ENCODE measurements at regions not wholly inside any gene's neighbourhood (a gene's known extent, or its start where the extent isn't known, plus 50 kb on each side); places are given as distances from the start of the nearest gene placed in this dataset.

DNA sequence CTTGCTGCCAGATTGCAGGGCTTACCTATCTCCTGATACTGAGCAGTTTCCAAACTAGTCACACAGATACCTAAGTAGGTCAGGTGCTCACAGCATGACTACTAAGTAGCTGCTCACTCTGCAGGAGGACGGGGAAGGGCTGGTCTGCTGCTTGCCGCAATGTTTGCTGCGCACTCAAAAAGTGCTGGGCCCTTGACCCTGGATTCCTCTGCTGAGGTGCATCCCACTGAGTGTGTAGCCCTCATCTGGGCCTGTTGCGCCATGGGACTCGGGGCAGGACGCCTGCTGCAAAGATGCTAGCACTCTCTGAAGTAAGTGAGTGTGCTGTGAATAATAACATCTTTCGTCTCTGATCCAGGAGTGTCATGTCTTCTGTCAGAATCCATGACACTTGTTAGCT lies 59.2 kb upstream of the MEDAG start:
- no peaks in the 10 kb centered on the region for H3K27me3 ChIP-seq (ENCODE audit: low read depth, low read length)
- H3K4me1 ChIP-seq (ENCODE audit: control insufficient read depth in 1 of 2, insufficient read depth in 2 of 2, low read length in 2 of 2) = no peaks in the 10 kb centered on the region
- no peaks in the 10 kb centered on the region for H3K9me3 ChIP-seq (ENCODE audit: control insufficient read depth in 1 of 2, low read length in 2 of 2)
- no peak overlapping the region for H3K27ac ChIP-seq (ENCODE audit: low read length)
- no peak overlapping the region for H3K4me3 ChIP-seq (ENCODE audit: low read depth in 1 of 2, low read length in 2 of 2)
- H3K36me3 ChIP-seq (ENCODE audit: control insufficient read depth in 1 of 2, insufficient read depth in 2 of 2, low read length in 2 of 2) = peaks cover 0 to 4% of the 10 kb centered on the region in 2 donors

DNA sequence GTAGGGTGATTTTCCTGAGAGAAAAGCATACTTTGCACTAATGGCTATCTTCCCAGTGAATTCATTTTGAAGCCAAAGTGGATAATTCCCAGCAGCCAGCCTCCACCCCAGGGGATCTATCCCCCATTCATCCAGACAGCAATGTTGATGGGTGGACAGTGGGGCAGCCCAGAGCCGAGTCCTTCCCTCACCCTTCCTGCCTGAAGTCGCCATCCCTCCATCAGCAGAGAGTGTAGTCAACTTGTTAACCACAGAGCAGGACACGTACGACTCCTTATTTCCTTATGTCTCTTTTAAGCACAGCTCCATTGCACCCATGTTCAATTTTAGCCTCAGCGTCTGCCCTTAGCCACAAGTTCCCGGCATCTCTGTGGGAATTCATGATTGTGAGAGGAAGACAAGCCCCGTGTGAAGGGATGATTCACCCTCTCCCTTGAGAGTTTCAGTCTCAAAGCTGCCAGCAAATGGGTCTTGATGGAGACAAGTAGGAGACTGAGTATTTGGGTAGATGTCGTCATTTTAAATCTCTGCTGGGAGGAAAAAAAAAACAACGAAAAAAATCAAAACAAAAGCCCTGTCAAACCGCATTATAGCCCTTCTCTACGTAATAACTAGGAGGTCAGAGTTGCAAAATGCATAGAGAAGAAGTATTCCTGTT lies 58.3 kb upstream of the MEDAG start:
- H3K27me3 ChIP-seq (ENCODE audit: low read depth, low read length) = no peaks in the 10 kb centered on the region
- H3K4me1 ChIP-seq (ENCODE audit: control insufficient read depth in 1 of 2, insufficient read depth in 2 of 2, low read length in 2 of 2) = no peaks in the 10 kb centered on the region
- H3K9me3 ChIP-seq (ENCODE audit: control insufficient read depth in 1 of 2, low read length in 2 of 2) = no peaks in the 10 kb centered on the region
- no peak overlapping the region for H3K4me3 ChIP-seq (ENCODE audit: low read depth in 1 of 2, low read length in 2 of 2)
- H3K36me3 ChIP-seq (ENCODE audit: control insufficient read depth in 1 of 2, insufficient read depth in 2 of 2, low read length in 2 of 2) = peaks cover 0 to 4% of the 10 kb centered on the region in 2 donors
- peak overlapping the region; percentile 42 for H3K27ac ChIP-seq (ENCODE audit: low read length)

DNA sequence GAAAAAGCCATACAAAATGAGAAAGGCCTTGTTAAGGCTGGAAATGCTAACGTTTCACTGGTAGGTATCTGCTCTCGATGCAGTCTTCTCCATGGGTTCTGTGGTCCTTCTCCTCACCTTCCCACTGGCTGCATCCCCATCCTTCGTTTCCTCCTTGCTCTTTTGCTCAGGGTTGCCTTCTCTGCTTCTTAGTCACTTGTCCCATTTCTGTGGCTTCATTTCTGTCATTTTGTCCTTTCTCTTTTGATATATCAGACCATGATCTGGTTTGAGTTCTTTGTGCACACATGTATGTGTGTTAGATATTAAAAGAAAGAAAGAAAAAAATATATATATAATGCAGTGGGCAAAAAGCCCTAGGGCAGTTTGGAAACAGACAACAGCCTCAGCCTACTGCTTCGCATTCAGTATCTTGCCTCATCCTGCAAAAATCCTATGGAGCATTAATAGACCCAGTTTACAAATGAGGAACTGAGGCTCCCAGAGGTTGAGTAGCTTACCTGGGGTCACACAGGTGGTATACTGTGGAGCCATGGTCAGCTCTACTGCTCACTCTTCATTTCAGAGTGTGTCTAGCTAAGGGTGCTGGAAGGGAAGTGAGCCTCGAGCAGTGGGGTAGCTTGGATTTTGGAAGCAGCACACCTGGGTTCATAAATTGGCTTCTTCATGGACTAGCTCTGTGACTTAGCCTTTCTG lies 57.6 kb upstream of the MEDAG start:
- no peaks in the 10 kb centered on the region for H3K4me1 ChIP-seq (ENCODE audit: control insufficient read depth in 1 of 2, insufficient read depth in 2 of 2, low read length in 2 of 2)
- H3K4me3 ChIP-seq (ENCODE audit: low read depth in 1 of 2, low read length in 2 of 2) = no peak overlapping the region
- peaks cover 0 to 4% of the 10 kb centered on the region in 2 donors for H3K36me3 ChIP-seq (ENCODE audit: control insufficient read depth in 1 of 2, insufficient read depth in 2 of 2, low read length in 2 of 2)
- no peak overlapping the region for H3K27ac ChIP-seq (ENCODE audit: low read length)
- no peaks in the 10 kb centered on the region for H3K9me3 ChIP-seq (ENCODE audit: control insufficient read depth in 1 of 2, low read length in 2 of 2)
- no peaks in the 10 kb centered on the region for H3K27me3 ChIP-seq (ENCODE audit: low read depth, low read length)

DNA sequence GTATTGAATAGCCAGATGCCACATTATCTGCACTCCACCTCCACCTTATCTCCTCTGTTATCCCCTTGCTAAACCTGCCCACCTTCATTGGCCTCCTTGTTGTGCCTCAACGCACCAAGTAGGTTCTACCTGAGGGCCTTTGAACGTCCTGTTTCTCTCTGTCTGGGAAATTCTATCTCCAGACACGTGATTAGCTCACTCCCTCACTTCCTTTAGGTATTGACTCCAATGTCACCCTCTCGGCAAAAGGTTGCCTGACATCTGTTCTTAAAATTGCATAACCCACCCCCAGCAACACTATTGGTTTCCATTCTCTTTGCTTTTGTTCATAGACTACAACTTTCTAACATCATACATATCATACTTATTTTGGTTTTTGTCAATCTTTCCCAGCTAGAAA lies 56.5 kb upstream of the MEDAG start:
- H3K4me3 ChIP-seq (ENCODE audit: low read depth in 1 of 2, low read length in 2 of 2) = no peak overlapping the region
- no peaks in the 10 kb centered on the region for H3K4me1 ChIP-seq (ENCODE audit: control insufficient read depth in 1 of 2, insufficient read depth in 2 of 2, low read length in 2 of 2)
- H3K9me3 ChIP-seq (ENCODE audit: control insufficient read depth in 1 of 2, low read length in 2 of 2) = no peaks in the 10 kb centered on the region
- H3K36me3 ChIP-seq (ENCODE audit: control insufficient read depth in 1 of 2, insufficient read depth in 2 of 2, low read length in 2 of 2) = peaks cover 0 to 4% of the 10 kb centered on the region in 2 donors
- H3K27me3 ChIP-seq (ENCODE audit: low read depth, low read length) = no peaks in the 10 kb centered on the region
- H3K27ac ChIP-seq (ENCODE audit: low read length) = no peak overlapping the region

DNA sequence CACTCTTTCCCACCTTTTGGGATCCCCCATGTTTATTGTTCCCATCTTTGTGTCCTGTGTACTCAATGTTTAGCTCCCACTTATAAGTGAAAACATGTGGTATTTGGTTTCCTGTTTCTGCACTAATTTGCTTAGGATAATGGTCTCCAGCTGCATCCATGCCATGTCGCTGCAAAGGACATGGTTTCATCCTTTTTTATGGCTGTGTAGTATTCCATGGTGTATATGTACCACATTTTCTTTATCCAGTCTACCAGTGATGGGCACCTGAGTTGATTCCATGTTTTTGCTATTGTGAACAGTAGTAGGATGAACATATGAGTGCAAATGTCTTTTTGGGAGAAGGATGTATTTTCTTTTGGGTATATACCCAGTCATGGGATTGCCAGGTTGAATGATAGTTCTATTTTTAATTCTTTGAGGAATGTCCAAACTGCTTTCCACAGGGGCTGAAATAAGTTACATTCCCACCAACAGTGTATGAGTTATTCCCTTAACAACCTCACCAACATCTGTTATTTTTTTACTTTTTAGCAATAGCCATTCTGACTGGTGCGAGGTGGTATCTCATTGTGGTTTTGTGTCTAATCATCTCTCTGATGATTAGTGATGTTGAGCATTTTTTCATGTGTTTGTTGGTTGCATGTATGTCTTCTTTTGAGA lies 55.7 kb upstream of the MEDAG start:
- H3K27me3 ChIP-seq (ENCODE audit: low read depth, low read length) = no peaks in the 10 kb centered on the region
- H3K27ac ChIP-seq (ENCODE audit: low read length) = no peak overlapping the region

GRCh38 chr13:30850867-30851211 lies 55.2 kb upstream of the MEDAG start:
- no peaks in the 10 kb centered on the region for H3K27me3 ChIP-seq (ENCODE audit: low read depth, low read length)
- no peak overlapping the region for H3K4me3 ChIP-seq (ENCODE audit: low read depth in 1 of 2, low read length in 2 of 2)
- no peaks in the 10 kb centered on the region for H3K4me1 ChIP-seq (ENCODE audit: control insufficient read depth in 1 of 2, insufficient read depth in 2 of 2, low read length in 2 of 2)
- no peak overlapping the region for H3K27ac ChIP-seq (ENCODE audit: low read length)
- peaks cover 0 to 4% of the 10 kb centered on the region in 2 donors for H3K36me3 ChIP-seq (ENCODE audit: control insufficient read depth in 1 of 2, insufficient read depth in 2 of 2, low read length in 2 of 2)
- H3K9me3 ChIP-seq (ENCODE audit: control insufficient read depth in 1 of 2, low read length in 2 of 2) = no peaks in the 10 kb centered on the region

More for the DNA sequence above, 55.7 kb upstream of the MEDAG start:
- H3K4me3 ChIP-seq (ENCODE audit: low read depth in 1 of 2, low read length in 2 of 2) = no peak overlapping the region
- peaks cover 0 to 4% of the 10 kb centered on the region in 2 donors for H3K36me3 ChIP-seq (ENCODE audit: control insufficient read depth in 1 of 2, insufficient read depth in 2 of 2, low read length in 2 of 2)
- no peaks in the 10 kb centered on the region for H3K9me3 ChIP-seq (ENCODE audit: control insufficient read depth in 1 of 2, low read length in 2 of 2)
- no peaks in the 10 kb centered on the region for H3K4me1 ChIP-seq (ENCODE audit: control insufficient read depth in 1 of 2, insufficient read depth in 2 of 2, low read length in 2 of 2)

DNA sequence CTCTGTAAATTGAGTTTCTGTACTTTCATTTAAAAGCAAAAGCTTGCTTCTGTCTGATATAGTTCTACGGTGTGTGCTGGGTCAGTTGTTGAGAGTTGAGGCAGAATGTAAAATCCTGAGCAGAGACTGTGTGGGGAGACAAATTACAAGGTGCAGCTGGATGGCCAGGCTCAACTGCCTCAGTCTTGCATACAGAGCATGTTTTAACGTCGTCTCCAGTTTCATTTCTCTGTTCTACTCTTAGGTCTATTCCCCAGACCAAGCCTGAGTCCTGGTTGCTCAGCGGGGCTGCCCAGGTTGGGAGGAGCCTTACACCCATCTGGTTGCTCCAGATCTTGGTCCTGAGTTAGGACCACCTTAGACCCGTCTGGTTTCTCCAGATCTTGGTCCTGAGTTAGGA lies 54.4 kb upstream of the MEDAG start:
- no peaks in the 10 kb centered on the region for H3K9me3 ChIP-seq (ENCODE audit: control insufficient read depth in 1 of 2, low read length in 2 of 2)
- H3K27me3 ChIP-seq (ENCODE audit: low read depth, low read length) = no peaks in the 10 kb centered on the region
- no peak overlapping the region for H3K4me3 ChIP-seq (ENCODE audit: low read depth in 1 of 2, low read length in 2 of 2)
- peaks cover 0 to 4% of the 10 kb centered on the region in 2 donors for H3K36me3 ChIP-seq (ENCODE audit: control insufficient read depth in 1 of 2, insufficient read depth in 2 of 2, low read length in 2 of 2)
- H3K4me1 ChIP-seq (ENCODE audit: control insufficient read depth in 1 of 2, insufficient read depth in 2 of 2, low read length in 2 of 2) = no peaks in the 10 kb centered on the region
- H3K27ac ChIP-seq (ENCODE audit: low read length) = no peak overlapping the region

DNA sequence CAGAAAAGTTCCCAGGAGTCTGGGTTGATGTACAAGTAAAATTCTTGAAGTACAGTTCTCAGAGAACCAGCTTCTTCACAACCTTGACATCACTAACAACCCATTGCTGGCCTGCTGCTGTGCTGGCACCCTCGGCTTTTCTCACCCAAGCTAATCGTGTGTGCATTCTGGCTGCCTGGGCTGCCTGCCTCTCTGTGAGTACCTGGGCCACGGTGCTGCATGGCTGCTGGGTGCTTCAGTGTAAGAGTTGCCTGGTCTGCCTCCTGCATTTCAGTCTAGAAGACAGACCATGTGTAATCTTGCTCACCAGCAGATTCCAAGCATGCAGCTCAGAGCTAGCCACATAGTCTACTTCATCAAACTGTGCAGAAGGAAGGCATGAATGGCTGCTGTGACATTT lies 50.5 kb upstream of the MEDAG start:
- H3K27ac ChIP-seq (ENCODE audit: low read length) = no peak overlapping the region

GRCh38 chr13:30856005-30856790 lies 49.9 kb upstream of the MEDAG start:
- no peaks in the 10 kb centered on the region for H3K9me3 ChIP-seq (ENCODE audit: control insufficient read depth in 1 of 2, low read length in 2 of 2)
- H3K4me3 ChIP-seq (ENCODE audit: low read depth in 1 of 2, low read length in 2 of 2) = no peak overlapping the region
- no peak overlapping the region for H3K27ac ChIP-seq (ENCODE audit: low read length)
- H3K27me3 ChIP-seq (ENCODE audit: low read depth, low read length) = no peaks in the 10 kb centered on the region
- no peaks in the 10 kb centered on the region for H3K36me3 ChIP-seq (ENCODE audit: control insufficient read depth in 1 of 2, insufficient read depth in 2 of 2, low read length in 2 of 2)
- no peaks in the 10 kb centered on the region for H3K4me1 ChIP-seq (ENCODE audit: control insufficient read depth in 1 of 2, insufficient read depth in 2 of 2, low read length in 2 of 2)

More for the DNA sequence above, 50.5 kb upstream of the MEDAG start:
- no peaks in the 10 kb centered on the region for H3K4me1 ChIP-seq (ENCODE audit: control insufficient read depth in 1 of 2, insufficient read depth in 2 of 2, low read length in 2 of 2)
- no peaks in the 10 kb centered on the region for H3K36me3 ChIP-seq (ENCODE audit: control insufficient read depth in 1 of 2, insufficient read depth in 2 of 2, low read length in 2 of 2)
- no peaks in the 10 kb centered on the region for H3K27me3 ChIP-seq (ENCODE audit: low read depth, low read length)
- H3K9me3 ChIP-seq (ENCODE audit: control insufficient read depth in 1 of 2, low read length in 2 of 2) = no peaks in the 10 kb centered on the region
- H3K4me3 ChIP-seq (ENCODE audit: low read depth in 1 of 2, low read length in 2 of 2) = no peak overlapping the region
